H1 (cell line): ENCODE measurements at regions not wholly inside any gene's neighbourhood (a gene's known extent, or its start where the extent isn't known, plus 50 kb on each side); places are given as distances from the start of the nearest gene placed in this dataset.

Experiments
- CTCF ChIA-PET: fragments of 300-600 bp; sonication (Branson Sonifier 250); formaldehyde crosslinking; loops from one replicate; lab custom pipeline; 2021; ENCODE audit not compliant: partially characterized antibody; lab: Charles Lee
- POLR2A ChIA-PET: fragments of 300-600 bp; sonication (Branson Sonifier 250); formaldehyde crosslinking; loops from one replicate; lab custom pipeline; 2021; ENCODE audit warnings: inconsistent platforms; ENCODE audit not compliant: partially characterized antibody; lab: Charles Lee
- DNase-seq, 2 experiments: peaks; one replicate each; pipeline versions ENCODE4 v3.0.0 to v3.0.0-alpha.2; 2010 to 2022; ENCODE audit warnings: low spot score in 2 of 2, low read depth in 1 of 2, mixed read lengths in 1 of 2
- FAIRE-seq: peaks from 2 replicates; lab custom pipeline; 2011; peaks lifted over from hg19 to GRCh38; lab: Jason Lieb, UNC
- H2AFZ ChIP-seq: 2 replicates; pipeline ENCODE4 v1.8.1; 2012; ENCODE audit warnings: low read length, inconsistent platforms
- H2AK5ac ChIP-seq: 2 replicates; pipeline ENCODE4 v1.6.1; 2013; ENCODE audit warnings: low read depth, low read length
- H2BK120ac ChIP-seq: replicated peaks from 2 replicates; pipeline ENCODE3; 2013; ENCODE audit warnings: low read depth, low read length, inconsistent platforms
- H2BK12ac ChIP-seq: 2 replicates; pipeline ENCODE4 v1.6.1; 2013; ENCODE audit warnings: low read depth, low read length
- H2BK15ac ChIP-seq: 2 replicates; pipeline ENCODE4 v1.6.1; 2013; ENCODE audit warnings: low read length
- H2BK20ac ChIP-seq: 2 replicates; pipeline ENCODE4 v1.6.1; 2013; ENCODE audit warnings: low read length
- H2BK5ac ChIP-seq: 2 replicates; pipeline ENCODE4 v1.6.1; 2013; ENCODE audit warnings: low read depth, low read length
- H3K14ac ChIP-seq: 2 replicates; pipeline ENCODE4 v1.6.1; 2013; ENCODE audit warnings: inconsistent platforms; ENCODE audit not compliant: insufficient read length
- H3K18ac ChIP-seq: 2 replicates; pipeline ENCODE4 v1.6.1; 2013; ENCODE audit warnings: low read length; ENCODE audit errors: extremely low read depth
- H3K23ac ChIP-seq: 2 replicates; pipeline ENCODE4 v1.6.1; 2013; ENCODE audit warnings: inconsistent platforms; ENCODE audit not compliant: insufficient read length
- H3K23me2 ChIP-seq: 2 replicates; pipeline ENCODE4 v1.6.1; 2013; ENCODE audit warnings: low read depth, low read length
- H3K27ac ChIP-seq: 2 replicates; pipeline ENCODE4 v1.6.1; 2011; ENCODE audit warnings: low read depth, low read length, inconsistent platforms
- H3K27me3 ChIP-seq, 4 experiments: replicated peaks in 1 of 4; 1 replicate in 1 of 4; 2 replicates in 3 of 4; pipeline versions ENCODE4 v1.6.1 to v1.8.1; 2011 to 2013; ENCODE audit warnings: low read length in 3 of 4, mild to moderate bottlenecking in 3 of 4, inconsistent platforms in 2 of 4, mixed read lengths in 2 of 4, moderate library complexity in 1 of 4; ENCODE audit not compliant: control insufficient read depth in 3 of 4, insufficient read depth in 3 of 4; ENCODE audit errors: extremely low read depth in 1 of 4
- H3K36me3 ChIP-seq, 4 experiments: 2 replicates each; pipeline versions ENCODE4 v1.6.1 to v1.8.1; 2011 to 2013; ENCODE audit warnings: mild to moderate bottlenecking in 4 of 4, low read length in 3 of 4, moderate library complexity in 2 of 4, control low read depth in 1 of 4, inconsistent platforms in 1 of 4; ENCODE audit not compliant: insufficient read depth in 4 of 4, control insufficient read depth in 2 of 4
- H3K4ac ChIP-seq: replicated peaks from 2 replicates; pipeline ENCODE3; 2013; ENCODE audit warnings: low read length, low read depth, mixed read lengths, inconsistent platforms; ENCODE audit not compliant: insufficient read length
- H3K4me1 ChIP-seq, 4 experiments: replicated peaks in 1 of 4; 1 replicate in 1 of 4; 2 replicates in 3 of 4; pipeline versions ENCODE4 v1.6.1 to v1.8.1; 2011 to 2013; ENCODE audit warnings: low read length in 3 of 4, inconsistent platforms in 2 of 4, mixed read lengths in 1 of 4; ENCODE audit not compliant: insufficient read depth in 4 of 4, control insufficient read depth in 3 of 4
- H3K4me2 ChIP-seq, 2 experiments: 2 replicates each; pipeline versions ENCODE4 v1.6.1 to v1.8.1; 2011 to 2013; ENCODE audit warnings: low read depth in 2 of 2, low read length in 2 of 2, control low read depth in 1 of 2, inconsistent platforms in 1 of 2, mild to moderate bottlenecking in 1 of 2; ENCODE audit not compliant: insufficient read depth in 1 of 2
- H3K4me3 ChIP-seq, 4 experiments: fragments of 200-600, 300-600 bp in 1 of 4; sonication (generic), shearing (Covaris generic), sonication (Bioruptor Twin) in 1 of 4; 2 replicates each; pipeline versions ENCODE4 v1.5.1 to v1.8.1; 2011 to 2016; ENCODE audit warnings: low read length in 4 of 4, low read depth in 3 of 4, control low read depth in 2 of 4, inconsistent platforms in 2 of 4, mild to moderate bottlenecking in 2 of 4, mixed read lengths in 1 of 4, moderate library complexity in 1 of 4; ENCODE audit not compliant: insufficient read depth in 2 of 4; ENCODE audit errors: extremely low read depth in 1 of 4
- H3K56ac ChIP-seq: replicated peaks from 2 replicates; pipeline ENCODE3; 2013; ENCODE audit warnings: low read depth, mild to moderate bottlenecking, mixed read lengths, low read length, inconsistent platforms; ENCODE audit not compliant: insufficient read length
- H3K79me1 ChIP-seq: 2 replicates; pipeline ENCODE4 v1.6.1; 2013; ENCODE audit warnings: low read depth, low read length, control low read depth
- H3K79me2 ChIP-seq, 2 experiments: 2 replicates each; pipeline versions ENCODE4 v1.6.1 to v1.8.1; 2012 to 2013; ENCODE audit warnings: low read length in 2 of 2, mild to moderate bottlenecking in 2 of 2, inconsistent platforms in 1 of 2; ENCODE audit not compliant: insufficient read depth in 2 of 2, control insufficient read depth in 1 of 2
- H3K9ac ChIP-seq, 4 experiments: replicated peaks in 1 of 4; 1 replicate in 1 of 4; 2 replicates in 3 of 4; pipeline versions ENCODE4 v1.6.1 to v1.8.1; 2011 to 2013; ENCODE audit warnings: low read depth in 3 of 4, low read length in 3 of 4, control low read depth in 2 of 4, mild to moderate bottlenecking in 2 of 4, moderate library complexity in 2 of 4, inconsistent platforms in 1 of 4; ENCODE audit errors: extremely low read depth in 1 of 4
- H3K9me3 ChIP-seq, 2 experiments: 2 replicates each; pipeline versions ENCODE4 v1.6.1 to v1.8.1; 2012 to 2013; ENCODE audit warnings: mild to moderate bottlenecking in 2 of 2, moderate library complexity in 2 of 2, control low read depth in 1 of 2, inconsistent platforms in 1 of 2, low read depth in 1 of 2, low read length in 1 of 2, mixed read lengths in 1 of 2; ENCODE audit not compliant: insufficient read depth in 2 of 2
- H4K20me1 ChIP-seq, 2 experiments: replicated peaks in 1 of 2; 2 replicates each; pipeline versions ENCODE3 to v1.8.1; 2011 to 2013; ENCODE audit warnings: inconsistent platforms in 2 of 2, low read length in 2 of 2, mild to moderate bottlenecking in 1 of 2; ENCODE audit not compliant: insufficient read depth in 2 of 2, control insufficient read depth in 1 of 2
- H4K5ac ChIP-seq: 2 replicates; pipeline ENCODE4 v1.6.1; 2013; ENCODE audit warnings: low read length, low read depth, mixed read lengths, inconsistent platforms; ENCODE audit not compliant: insufficient read length
- H4K8ac ChIP-seq: 2 replicates; pipeline ENCODE4 v1.8.0; 2013; ENCODE audit warnings: mild to moderate bottlenecking, moderate library complexity, low read length, inconsistent platforms; ENCODE audit not compliant: insufficient read depth; ENCODE audit errors: extremely low read depth
- H4K91ac ChIP-seq: replicated peaks from 2 replicates; pipeline ENCODE3; 2013; ENCODE audit warnings: low read length, mixed read lengths, inconsistent platforms; ENCODE audit not compliant: insufficient read length
- CHD1 ChIP-seq: IDR thresholded peaks from 2 replicates; pipeline ENCODE4 v1.6.1; 2012; ENCODE audit warnings: low read depth, low read length, improper control_type of control experiment
- MAFK ChIP-seq: IDR thresholded peaks from 2 replicates; pipeline ENCODE4 v1.6.1; 2012; ENCODE audit warnings: low read depth, mild to moderate bottlenecking, improper control_type of control experiment, low read length
- POU5F1 ChIP-seq: IDR thresholded peaks from 2 replicates; pipeline ENCODE4 v1.6.1; 2011; ENCODE audit warnings: low read depth, mild to moderate bottlenecking, low read length, moderate library complexity
- SAP30 ChIP-seq: fragments of 300-600 bp; sonication (generic); IDR thresholded peaks from 2 replicates; pipeline ENCODE4 v1.7.1; 2012; ENCODE audit warnings: low read length, moderate library complexity, mild to moderate bottlenecking, inconsistent platforms; ENCODE audit not compliant: insufficient read depth, insufficient replicate concordance
- TCF12 ChIP-seq: IDR thresholded peaks from 2 replicates; pipeline ENCODE4 v1.6.1; 2011; ENCODE audit warnings: low read depth, mild to moderate bottlenecking, low read length
- TEAD4 ChIP-seq: IDR thresholded peaks from 2 replicates; pipeline ENCODE4 v1.6.1; 2012; ENCODE audit warnings: low read depth, low read length, inconsistent platforms, mixed read lengths
- YY1 ChIP-seq: IDR thresholded peaks from 2 replicates; pipeline ENCODE4 v1.6.1; 2011; ENCODE audit warnings: low read depth, mild to moderate bottlenecking, low read length
- WGBS, 2 experiments: shearing (Covaris generic) in 1 of 2; methylation state at CpG; one replicate each; pipeline versions ENCODE4 v1.1.6 to v1.1.7; 2013 to 2015; ENCODE audit warnings: low lambda C conversion rate in 2 of 2, mixed read lengths in 2 of 2, inconsistent platforms in 1 of 2, low coverage in 1 of 2, missing lambda C conversion rate in 1 of 2; ENCODE audit not compliant: insufficient replicate concordance in 2 of 2, insufficient coverage in 1 of 2, insufficient read length in 1 of 2; ENCODE audit errors: extremely low coverage in 1 of 2, missing lambda C conversion rate in 1 of 2; 5-methylcytosine and 5-hydroxymethylcytosine counted together
- TF ChIP-seq, protein P1 (sequence below): IDR thresholded peaks from 2 replicates; pipeline ENCODE4 v1.6.1; 2011; ENCODE audit warnings: low read length, improper control_type of control experiment
- TF ChIP-seq, protein P2 (sequence below): IDR thresholded peaks from 2 replicates; pipeline ENCODE4 v1.6.1; 2012; ENCODE audit warnings: inconsistent platforms

DNA sequence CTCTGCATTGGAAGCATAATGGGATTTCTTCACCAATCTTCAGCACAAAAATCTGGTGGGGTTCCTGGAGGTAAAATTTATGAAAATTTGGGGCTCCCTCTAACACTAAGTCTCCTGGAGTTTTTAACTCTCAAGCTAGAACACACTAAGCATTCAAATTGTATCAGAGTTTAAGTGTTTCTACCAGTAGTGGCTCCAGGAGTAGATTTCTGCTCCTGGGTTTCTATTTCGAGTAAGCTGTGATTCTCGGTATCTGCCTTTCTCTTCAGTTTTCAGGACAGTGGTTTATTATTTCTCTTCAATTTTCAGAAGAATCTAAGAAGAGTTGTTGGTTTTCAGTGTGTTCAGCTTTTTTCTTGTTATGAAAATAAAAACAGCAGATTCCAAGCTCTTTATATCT is 566.4 kb upstream of the KCND2 start:
- no peak overlapping the region for H3K4me2 ChIP-seq
- CTCF ChIA-PET, result no interaction called here
- H3K27me3 ChIP-seq, result no peaks in the 10 kb centered on the region
- no peak overlapping the region for H2AK5ac ChIP-seq
- DNase-seq (no peak), FAIRE-seq (no peak)
- H2BK120ac ChIP-seq, result no peak overlapping the region
- H3K14ac ChIP-seq, result no peak overlapping the region
- H3K9me3 ChIP-seq, result 0 out of 4 replicates have a peak, but pooled peaks cover 0 to 3% of the 10 kb centered on the region in 2 experiments
- no peak overlapping the region for H2BK5ac ChIP-seq
- H3K79me2 ChIP-seq, result no peaks in the 10 kb centered on the region
- H3K79me1 ChIP-seq, result no peaks in the 10 kb centered on the region
- no peak overlapping the region for H4K91ac ChIP-seq
- H2AFZ ChIP-seq, result 0 out of 2 replicates have a peak overlapping the region, but pooled peaks have one; percentile 1
- H3K23ac ChIP-seq, result no peak overlapping the region
- H3K23me2 ChIP-seq, result no peaks in the 10 kb centered on the region
- H4K8ac ChIP-seq, result no peak overlapping the region
- no peaks in the 10 kb centered on the region for H3K36me3 ChIP-seq
- H4K20me1 ChIP-seq, result no peaks in the 10 kb centered on the region
- no peak overlapping the region for H3K4ac ChIP-seq
- no peak overlapping the region for H4K5ac ChIP-seq
- H2BK20ac ChIP-seq, result no peak overlapping the region
- 86% methylated on average over 2 of the region's 2 CpGs; no CpG with 5 or more reads in 1 of the 2 experiments for WGBS, 2 experiments
- no peak overlapping the region for H2BK15ac ChIP-seq
- no peak overlapping the region for H2BK12ac ChIP-seq
- H3K56ac ChIP-seq, result no peak overlapping the region
- H3K27ac ChIP-seq, result no peak overlapping the region
- POLR2A ChIA-PET, result no interaction called here
- H3K4me1 ChIP-seq, result no peaks in the 10 kb centered on the region
- H3K18ac ChIP-seq, result no peak overlapping the region
- TF ChIP-seq TCF12, result no peak
- TF ChIP-seq, protein P1, sequence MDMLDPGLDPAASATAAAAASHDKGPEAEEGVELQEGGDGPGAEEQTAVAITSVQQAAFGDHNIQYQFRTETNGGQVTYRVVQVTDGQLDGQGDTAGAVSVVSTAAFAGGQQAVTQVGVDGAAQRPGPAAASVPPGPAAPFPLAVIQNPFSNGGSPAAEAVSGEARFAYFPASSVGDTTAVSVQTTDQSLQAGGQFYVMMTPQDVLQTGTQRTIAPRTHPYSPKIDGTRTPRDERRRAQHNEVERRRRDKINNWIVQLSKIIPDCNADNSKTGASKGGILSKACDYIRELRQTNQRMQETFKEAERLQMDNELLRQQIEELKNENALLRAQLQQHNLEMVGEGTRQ, result no peak
- TF ChIP-seq YY1, result no peak
- no peak for TF ChIP-seq SAP30
- TF ChIP-seq, protein P2, sequence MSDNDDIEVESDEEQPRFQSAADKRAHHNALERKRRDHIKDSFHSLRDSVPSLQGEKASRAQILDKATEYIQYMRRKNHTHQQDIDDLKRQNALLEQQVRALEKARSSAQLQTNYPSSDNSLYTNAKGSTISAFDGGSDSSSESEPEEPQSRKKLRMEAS, result no peak
- TF ChIP-seq CHD1, result no peak
- TF ChIP-seq MAFK, result no peak
- no peak for TF ChIP-seq TEAD4
- TF ChIP-seq POU5F1, result no peak
- H3K4me3 ChIP-seq, result no peak overlapping the region
- no peak overlapping the region for H3K9ac ChIP-seq
